Activated T-helper 17 cell treated with anti-CD3 and anti-CD28 coated beads, Interleukin-2, amount 50 U/mL, for 72 hours (primary cell): ENCODE measurements at regions not wholly inside any gene's neighbourhood (a gene's known extent, or its start where the extent isn't known, plus 50 kb on each side); places are given as distances from the start of the nearest gene placed in this dataset.

ENCODE experiments used
- ATAC-seq: fragments of 150-1000 bp; cut with Tn5 transposase; replicated peaks from 2 replicates; pipeline ENCODE4 v1.10.0; 2021; ENCODE audit warnings: mild to moderate bottlenecking, moderate library complexity
- H3K27ac Mint-ChIP-seq: one replicate; pipeline ENCODE4 v1.8.0; 2022; ENCODE audit warnings: mixed read lengths
- H3K27me3 Mint-ChIP-seq: one replicate; pipeline ENCODE4 v1.8.0; 2022; ENCODE audit warnings: mixed read lengths
- H3K36me3 Mint-ChIP-seq: one replicate; pipeline ENCODE4 v1.8.0; 2022; ENCODE audit warnings: low read depth, mild to moderate bottlenecking, mixed read lengths
- H3K4me1 Mint-ChIP-seq: one replicate; pipeline ENCODE4 v1.8.0; 2022; ENCODE audit warnings: mixed read lengths
- H3K4me3 Mint-ChIP-seq: one replicate; pipeline ENCODE4 v1.8.0; 2022; ENCODE audit warnings: mild to moderate bottlenecking, mixed read lengths
- H3K9me3 Mint-ChIP-seq: one replicate; pipeline ENCODE4 v1.8.0; 2022; ENCODE audit warnings: mixed read lengths

DNA sequence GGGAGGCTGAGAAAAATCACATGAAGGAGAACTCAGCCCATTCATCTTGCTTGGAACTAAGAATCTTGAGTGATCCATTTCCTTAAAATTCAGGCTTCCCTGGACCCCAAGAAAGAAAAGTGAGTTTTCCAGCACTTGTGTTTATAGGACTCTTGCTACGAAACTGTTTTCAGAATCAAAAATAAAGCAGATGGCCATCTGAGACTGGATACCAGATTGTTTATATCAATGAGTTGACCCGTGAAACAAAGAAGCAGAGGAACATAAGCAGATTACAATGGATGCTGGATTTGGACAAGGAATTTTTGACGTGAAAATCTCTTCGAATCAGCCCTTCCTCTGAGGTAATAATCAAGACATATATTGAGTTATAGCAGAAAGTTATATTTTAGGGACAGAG, 223.2 kb downstream of the SYK start:
- H3K36me3 Mint-ChIP-seq, result no peaks in the 10 kb centered on the region
- no peak overlapping the region for H3K4me3 Mint-ChIP-seq
- H3K4me1 Mint-ChIP-seq, result no peaks in the 10 kb centered on the region
- peaks cover 17% of the 10 kb centered on the region for H3K27me3 Mint-ChIP-seq
- ATAC-seq, result no peak
- H3K27ac Mint-ChIP-seq, result no peak overlapping the region
- H3K9me3 Mint-ChIP-seq, result no peaks in the 10 kb centered on the region

- H3K9me3 Mint-ChIP-seq, result no peaks in the 10 kb centered on the region
- peaks cover 12% of the 10 kb centered on the region for H3K27me3 Mint-ChIP-seq
- H3K4me1 Mint-ChIP-seq, result no peaks in the 10 kb centered on the region
- H3K27ac Mint-ChIP-seq, result no peak overlapping the region
- no peaks in the 10 kb centered on the region for H3K36me3 Mint-ChIP-seq
- ATAC-seq, result no peak
- H3K4me3 Mint-ChIP-seq, result no peak overlapping the region
These were observed 224.2 kb downstream of the SYK start for GRCh38 chr9:91025856-91026255.

GRCh38 chr9:91026266-91026665, 224.6 kb downstream of the SYK start:
- Mint-ChIP-seq H3K4me3 (no peak overlapping the region), H3K27me3 (peaks cover 16% of the 10 kb centered on the region), H3K27ac (no peak overlapping the region), H3K9me3 (no peaks in the 10 kb centered on the region), H3K4me1 (no peaks in the 10 kb centered on the region), H3K36me3 (no peaks in the 10 kb centered on the region)
- ATAC-seq, result no peak

DNA sequence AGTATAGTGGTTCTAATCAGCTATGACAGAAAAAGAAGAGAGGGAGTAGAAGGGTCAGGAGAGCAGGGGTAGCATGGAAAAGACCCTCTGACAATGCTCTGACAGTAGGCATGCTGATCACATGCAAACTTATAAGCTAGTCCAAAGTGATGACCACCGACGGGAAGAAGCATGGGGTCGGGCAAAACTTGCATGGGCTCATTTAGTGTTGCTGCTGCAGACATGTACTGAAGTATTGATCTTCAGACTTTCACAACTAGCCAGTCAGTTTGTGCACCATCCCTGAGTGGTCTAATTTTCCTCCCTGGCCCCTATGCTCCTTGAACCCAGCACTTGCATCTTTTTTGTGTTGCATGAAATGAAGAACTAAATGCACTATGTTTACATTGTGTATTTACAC, 225.4 kb downstream of the SYK start:
- peaks cover 21% of the 10 kb centered on the region for H3K27me3 Mint-ChIP-seq
- H3K4me3 Mint-ChIP-seq, result no peak overlapping the region
- H3K9me3 Mint-ChIP-seq, result no peaks in the 10 kb centered on the region
- H3K4me1 Mint-ChIP-seq, result no peaks in the 10 kb centered on the region
- no peaks in the 10 kb centered on the region for H3K36me3 Mint-ChIP-seq
- no peak for ATAC-seq
- no peak overlapping the region for H3K27ac Mint-ChIP-seq

GRCh38 chr9:91028166-91028827, 226.7 kb downstream of the SYK start:
- ATAC-seq, result no peak
- Mint-ChIP-seq H3K9me3 (no peaks in the 10 kb centered on the region), H3K4me1 (no peaks in the 10 kb centered on the region), H3K27me3 (peaks cover 21% of the 10 kb centered on the region), H3K4me3 (no peak overlapping the region), H3K27ac (no peak overlapping the region), H3K36me3 (no peaks in the 10 kb centered on the region)

DNA sequence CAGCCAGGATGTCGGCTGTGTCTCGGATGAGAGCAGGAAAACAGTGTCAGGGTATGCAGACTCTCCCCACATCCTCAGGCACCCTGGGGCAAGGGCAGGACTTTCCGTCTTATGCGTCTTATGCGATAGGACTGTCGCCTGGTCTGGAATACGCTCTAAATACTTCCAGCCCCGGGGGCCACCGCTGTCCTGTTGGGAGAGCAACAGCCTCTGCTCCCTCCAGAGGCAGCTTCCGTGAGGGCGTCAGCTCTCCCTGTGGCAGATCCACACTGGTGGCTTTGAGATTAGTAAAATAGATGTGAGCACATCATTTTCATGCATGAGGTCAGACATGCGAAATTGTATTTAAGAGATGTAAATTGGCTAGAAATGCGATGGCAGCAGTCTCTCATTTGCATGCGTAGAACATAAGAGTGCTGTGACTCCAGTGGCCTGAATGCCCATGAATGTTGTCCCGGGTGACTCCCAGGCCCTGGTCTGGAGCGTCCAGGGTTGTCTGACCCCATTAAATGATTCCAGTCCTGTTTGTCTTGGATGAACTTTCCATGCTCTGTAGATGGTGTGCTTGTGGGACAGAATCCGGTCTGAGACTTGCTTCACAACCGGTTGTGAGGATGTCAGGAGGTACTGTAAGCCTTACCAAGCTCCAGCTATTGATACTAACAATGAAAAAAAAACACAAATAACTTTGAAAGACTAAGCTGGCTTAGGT, 228.2 kb downstream of the SYK start:
- H3K27ac Mint-ChIP-seq, result no peak overlapping the region
- H3K36me3 Mint-ChIP-seq, result no peaks in the 10 kb centered on the region

GRCh38 chr9:91032121-91032531, 230.5 kb downstream of the SYK start:
- ATAC-seq, result no peak
- Mint-ChIP-seq H3K4me1 (peaks cover 8% of the 10 kb centered on the region), H3K36me3 (no peaks in the 10 kb centered on the region), H3K27me3 (peaks cover 23% of the 10 kb centered on the region), H3K9me3 (no peaks in the 10 kb centered on the region), H3K4me3 (no peak overlapping the region), H3K27ac (no peak overlapping the region)

More for the DNA sequence above, 228.2 kb downstream of the SYK start:
- no peak for ATAC-seq
- Mint-ChIP-seq H3K27me3 (peaks cover 15% of the 10 kb centered on the region), H3K4me3 (no peak overlapping the region), H3K9me3 (no peaks in the 10 kb centered on the region), H3K4me1 (no peaks in the 10 kb centered on the region)

GRCh38 chr9:91033270-91033669, 231.7 kb downstream of the SYK start:
- ATAC-seq, result no peak
- Mint-ChIP-seq H3K27me3 (peaks cover 23% of the 10 kb centered on the region), H3K27ac (no peak overlapping the region)

DNA sequence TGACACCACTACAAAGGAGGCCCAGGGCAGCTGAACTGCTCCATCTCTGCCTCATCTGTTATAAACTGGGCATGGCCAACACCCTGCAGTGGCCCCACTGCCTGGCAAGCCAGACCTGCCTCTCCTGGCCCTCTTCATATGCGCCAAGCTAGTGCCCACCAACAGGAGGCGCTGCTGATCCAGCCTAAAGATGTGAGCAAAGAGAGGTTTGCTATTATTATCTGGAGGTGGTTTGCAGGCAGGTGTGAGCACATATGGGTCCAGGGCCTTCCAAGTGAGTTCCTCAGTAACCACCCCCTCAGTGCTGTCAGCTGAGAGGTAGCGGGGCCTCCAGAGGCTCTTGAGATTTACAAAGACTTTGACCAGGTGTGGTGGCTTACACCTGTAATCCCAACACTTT, 232.2 kb downstream of the SYK start:
- ATAC-seq, result peak; percentile 59
- Mint-ChIP-seq H3K4me1 (peaks cover 23% of the 10 kb centered on the region), H3K36me3 (no peaks in the 10 kb centered on the region), H3K27ac (no peak overlapping the region), H3K4me3 (no peak overlapping the region), H3K27me3 (peaks cover 26% of the 10 kb centered on the region), H3K9me3 (no peaks in the 10 kb centered on the region)

More at GRCh38 chr9:91033270-91033669, 231.7 kb downstream of the SYK start:
- Mint-ChIP-seq H3K9me3 (no peaks in the 10 kb centered on the region), H3K4me1 (peaks cover 19% of the 10 kb centered on the region), H3K36me3 (no peaks in the 10 kb centered on the region), H3K4me3 (no peak overlapping the region)

GRCh38 chr9:91034521-91034920, 232.9 kb downstream of the SYK start:
- no peaks in the 10 kb centered on the region for H3K9me3 Mint-ChIP-seq
- no peak overlapping the region for H3K27ac Mint-ChIP-seq
- no peaks in the 10 kb centered on the region for H3K36me3 Mint-ChIP-seq
- no peak overlapping the region for H3K4me3 Mint-ChIP-seq
- H3K4me1 Mint-ChIP-seq, result peaks cover 23% of the 10 kb centered on the region
- ATAC-seq, result no peak
- H3K27me3 Mint-ChIP-seq, result peaks cover 22% of the 10 kb centered on the region

GRCh38 chr9:91034976-91035824, 233.6 kb downstream of the SYK start:
- Mint-ChIP-seq H3K4me3 (no peak overlapping the region), H3K36me3 (no peaks in the 10 kb centered on the region), H3K4me1 (peaks cover 23% of the 10 kb centered on the region), H3K27ac (peak overlapping the region; percentile 49), H3K9me3 (no peaks in the 10 kb centered on the region), H3K27me3 (peaks cover 22% of the 10 kb centered on the region)
- ATAC-seq, result no peak

- Mint-ChIP-seq H3K4me1 (peaks cover 23% of the 10 kb centered on the region), H3K9me3 (no peaks in the 10 kb centered on the region), H3K27me3 (peaks cover 28% of the 10 kb centered on the region), H3K27ac (peak overlapping the region; percentile 49), H3K4me3 (no peak overlapping the region), H3K36me3 (no peaks in the 10 kb centered on the region)
- ATAC-seq, result no peak
These were observed 234.2 kb downstream of the SYK start for GRCh38 chr9:91035825-91036208.

DNA sequence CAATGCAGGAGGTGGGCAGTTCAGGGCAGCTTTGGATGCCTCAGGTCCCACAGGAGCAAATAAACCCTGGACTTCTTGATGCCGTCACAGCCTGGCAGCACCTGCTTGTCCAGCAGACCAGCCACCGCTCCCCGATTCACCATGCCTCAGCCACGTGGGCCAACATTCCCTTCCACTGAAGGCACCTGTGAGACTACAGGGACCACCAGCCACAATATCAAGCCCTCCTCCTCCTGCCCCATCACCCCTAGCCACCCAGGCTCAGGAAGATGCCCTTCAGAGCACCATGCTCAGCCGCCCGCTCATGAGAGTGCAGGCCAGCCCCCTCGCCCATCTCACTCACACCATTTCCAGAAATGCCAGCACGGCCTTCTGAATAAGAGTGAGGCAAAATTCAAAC, 234.7 kb downstream of the SYK start:
- Mint-ChIP-seq H3K4me1 (peaks cover 23% of the 10 kb centered on the region), H3K27ac (no peak overlapping the region), H3K36me3 (no peaks in the 10 kb centered on the region), H3K27me3 (peaks cover 23% of the 10 kb centered on the region), H3K9me3 (no peaks in the 10 kb centered on the region), H3K4me3 (no peak overlapping the region)
- no peak for ATAC-seq

DNA sequence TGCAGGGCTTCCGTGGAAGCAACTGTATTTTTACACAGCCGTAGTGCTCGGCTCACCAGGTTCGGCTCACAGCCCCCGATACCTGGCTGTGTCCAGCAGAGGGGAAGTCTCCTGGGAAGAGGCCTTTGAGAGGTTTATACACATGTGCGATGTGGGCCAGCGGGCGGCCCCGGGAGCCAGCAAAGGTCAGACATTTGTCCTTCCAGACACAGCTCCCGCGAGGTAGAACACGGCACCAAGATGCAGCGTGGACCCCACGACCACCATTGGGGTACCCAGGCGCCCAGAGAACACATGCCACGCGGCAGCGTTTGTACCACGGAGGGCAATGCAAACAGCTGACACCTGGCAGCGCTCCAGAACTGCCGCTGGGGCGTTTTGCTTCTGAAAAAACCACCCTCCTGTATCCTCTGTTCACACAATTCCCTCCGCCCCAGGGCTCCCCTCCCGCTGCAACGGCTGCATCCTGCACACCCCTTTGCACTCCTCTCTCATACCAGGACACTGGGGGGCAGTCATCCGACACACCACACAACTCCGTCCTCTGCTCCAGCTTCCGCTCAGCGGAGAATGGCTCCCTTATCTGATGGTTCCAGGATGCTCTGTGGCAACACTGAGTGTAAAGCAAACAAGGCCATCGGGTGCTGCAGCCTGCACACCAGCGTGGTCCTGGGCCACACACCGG, 235.3 kb downstream of the SYK start:
- Mint-ChIP-seq H3K36me3 (no peaks in the 10 kb centered on the region), H3K9me3 (no peaks in the 10 kb centered on the region), H3K4me1 (peaks cover 23% of the 10 kb centered on the region), H3K4me3 (peak overlapping the region; percentile 53), H3K27ac (peak overlapping the region; percentile 58), H3K27me3 (peaks cover 19% of the 10 kb centered on the region)
- ATAC-seq, result peak; percentile 91
